ENCODE measurements at regions not wholly inside any gene's neighbourhood (a gene's known extent, or its start where the extent isn't known, plus 50 kb on each side); places are given as distances from the start of the nearest gene placed in this dataset.

GRCh38 chr13:85262499-85262898, 536.7 kb downstream of the SLITRK6 start:
- TF ChIP-seq POLR2A (IDR thresholded peaks at IDR 0.05): no peak
- no peak for TF ChIP-seq CTCF (IDR thresholded peaks at IDR 0.05)
- no peak for TF ChIP-seq POLR2AphosphoS5 (IDR thresholded peaks at IDR 0.05)
- no peak for TF ChIP-seq EP300 (IDR thresholded peaks at IDR 0.05; ENCODE audit: low read depth)
